ENCODE measurements at regions not wholly inside any gene's neighbourhood (a gene's known extent, or its start where the extent isn't known, plus 50 kb on each side); places are given as distances from the start of the nearest gene placed in this dataset.

DNA sequence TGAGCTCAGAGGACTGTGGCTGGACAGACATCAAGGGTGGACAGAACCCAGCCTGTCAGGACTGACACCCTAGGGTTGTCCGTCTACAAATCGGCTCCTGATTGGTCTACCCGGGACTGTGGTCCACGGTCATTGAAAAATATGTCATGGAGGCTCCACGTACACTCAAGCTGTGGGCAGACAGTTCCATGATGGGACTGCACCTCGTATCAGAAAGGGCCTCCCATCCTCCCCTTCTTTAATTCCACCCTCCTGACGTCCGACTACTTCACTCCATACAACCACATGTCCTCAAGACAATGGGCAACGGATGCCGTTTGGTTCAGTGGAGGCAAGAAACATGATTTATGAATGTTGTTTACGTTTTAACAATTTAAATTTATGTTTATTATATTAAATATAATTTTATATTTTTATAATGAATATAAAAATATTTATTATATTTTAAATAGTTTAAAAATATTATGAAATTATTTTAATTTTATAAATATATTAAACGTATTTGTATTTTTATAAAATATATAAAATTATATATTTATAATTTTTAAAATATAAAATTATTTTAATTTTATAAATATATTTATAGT is 58.0 kb upstream of the SHOX start:
- TF ChIP-seq, protein P1, sequence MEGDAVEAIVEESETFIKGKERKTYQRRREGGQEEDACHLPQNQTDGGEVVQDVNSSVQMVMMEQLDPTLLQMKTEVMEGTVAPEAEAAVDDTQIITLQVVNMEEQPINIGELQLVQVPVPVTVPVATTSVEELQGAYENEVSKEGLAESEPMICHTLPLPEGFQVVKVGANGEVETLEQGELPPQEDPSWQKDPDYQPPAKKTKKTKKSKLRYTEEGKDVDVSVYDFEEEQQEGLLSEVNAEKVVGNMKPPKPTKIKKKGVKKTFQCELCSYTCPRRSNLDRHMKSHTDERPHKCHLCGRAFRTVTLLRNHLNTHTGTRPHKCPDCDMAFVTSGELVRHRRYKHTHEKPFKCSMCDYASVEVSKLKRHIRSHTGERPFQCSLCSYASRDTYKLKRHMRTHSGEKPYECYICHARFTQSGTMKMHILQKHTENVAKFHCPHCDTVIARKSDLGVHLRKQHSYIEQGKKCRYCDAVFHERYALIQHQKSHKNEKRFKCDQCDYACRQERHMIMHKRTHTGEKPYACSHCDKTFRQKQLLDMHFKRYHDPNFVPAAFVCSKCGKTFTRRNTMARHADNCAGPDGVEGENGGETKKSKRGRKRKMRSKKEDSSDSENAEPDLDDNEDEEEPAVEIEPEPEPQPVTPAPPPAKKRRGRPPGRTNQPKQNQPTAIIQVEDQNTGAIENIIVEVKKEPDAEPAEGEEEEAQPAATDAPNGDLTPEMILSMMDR (IDR thresholded peaks at IDR 0.05) = no peak
- TF ChIP-seq POLR2A (IDR thresholded peaks at IDR 0.05) = no peak

All from lower leg skin (tissue), 3 donors.